HG03565 (cell line): ENCODE measurements at regions not wholly inside any gene's neighbourhood (a gene's known extent, or its start where the extent isn't known, plus 50 kb on each side); places are given as distances from the start of the nearest gene placed in this dataset.

Experiments used
- ATAC-seq: cut with Tn5 transposase; IDR thresholded peaks from one replicate; pipeline ENCODE4 v1.9.1; 2021; ENCODE audit warnings: mild to moderate bottlenecking, moderate library complexity; ENCODE audit not compliant: unreplicated experiment

DNA sequence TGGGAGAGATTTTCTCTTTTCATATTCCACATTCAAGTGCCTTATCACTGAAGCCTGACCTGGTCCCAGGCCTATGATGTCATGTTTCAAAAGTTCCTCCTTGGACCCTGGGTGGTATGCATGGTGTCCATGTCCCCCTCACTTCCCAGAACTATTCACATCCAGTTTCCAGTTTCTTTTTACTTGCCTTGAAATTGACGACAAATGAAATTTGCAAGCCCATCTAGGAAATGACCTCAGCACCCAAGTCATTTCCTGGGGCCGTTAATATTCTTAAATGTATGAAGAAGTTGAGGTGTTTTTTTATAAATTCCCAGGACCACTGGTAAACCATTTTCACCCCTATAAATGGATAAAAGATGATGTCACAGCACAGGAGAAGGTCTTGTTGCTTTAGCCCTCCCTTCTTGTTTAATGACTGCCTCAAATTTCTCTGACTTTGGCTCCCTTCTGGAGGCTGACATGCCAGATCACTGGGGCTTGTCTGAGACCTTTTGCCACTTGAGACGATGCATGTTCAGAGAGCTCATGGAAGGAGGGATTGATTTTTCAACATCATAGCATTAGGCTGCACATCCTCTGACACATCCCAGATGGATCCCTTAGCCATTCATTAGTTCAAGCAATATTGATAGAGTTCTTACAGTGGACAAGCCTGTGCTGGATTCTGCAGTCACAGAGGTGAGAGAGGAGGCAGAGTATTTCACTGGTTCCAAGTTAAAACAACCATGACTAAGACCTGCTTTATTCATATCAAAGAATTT lies 221.3 kb downstream of the PLPP3 start:
- ATAC-seq, result no peak

DNA sequence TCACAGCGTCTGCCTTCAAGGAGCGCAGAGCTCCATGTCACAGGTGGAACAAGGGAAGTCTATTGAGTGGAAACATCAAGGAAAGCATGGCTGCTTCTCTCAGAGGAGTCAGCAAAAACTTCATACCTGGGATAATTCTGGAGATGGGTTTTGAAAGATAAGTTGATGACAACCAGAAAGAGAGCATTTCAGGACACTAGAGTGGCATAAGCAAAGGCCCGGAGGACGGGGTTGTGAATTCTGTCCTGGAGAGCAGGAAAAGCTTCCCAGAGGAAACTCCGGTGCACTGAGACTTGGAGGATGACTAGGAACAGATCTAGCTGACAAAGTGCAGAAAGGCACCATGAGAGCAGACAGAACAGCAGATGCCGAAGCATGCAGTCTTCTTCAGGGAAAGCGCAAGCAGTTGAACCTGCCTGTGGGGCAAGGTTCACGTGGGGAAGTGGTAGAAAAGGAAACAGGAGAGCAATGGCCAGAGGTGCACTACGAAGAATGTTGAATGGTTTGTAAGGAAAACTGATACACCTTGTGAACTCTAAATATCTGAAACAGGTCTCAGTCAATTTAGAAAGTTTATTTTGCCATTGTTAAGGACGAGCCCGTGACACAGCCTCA lies 222.9 kb downstream of the PLPP3 start:
- ATAC-seq, result no peak

DNA sequence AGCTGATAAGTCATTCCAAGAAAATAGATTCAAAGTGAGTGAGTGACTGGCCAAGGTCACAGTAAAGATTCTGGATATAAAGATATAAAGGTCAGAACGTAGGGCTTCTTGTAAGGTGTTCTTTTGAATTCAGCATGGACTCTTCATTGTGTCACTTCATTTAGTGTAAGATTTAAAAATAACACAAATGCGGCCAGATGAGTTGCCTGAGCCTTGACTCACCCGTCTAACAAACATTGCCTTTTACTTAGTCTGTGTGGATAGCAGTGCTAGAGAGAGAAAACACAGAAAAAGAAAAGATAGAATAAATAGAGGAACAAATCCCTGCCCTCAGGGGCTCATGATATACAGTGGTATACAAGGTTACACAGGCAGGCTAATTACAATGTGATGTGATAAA lies 223.4 kb downstream of the PLPP3 start:
- ATAC-seq, result no peak

DNA sequence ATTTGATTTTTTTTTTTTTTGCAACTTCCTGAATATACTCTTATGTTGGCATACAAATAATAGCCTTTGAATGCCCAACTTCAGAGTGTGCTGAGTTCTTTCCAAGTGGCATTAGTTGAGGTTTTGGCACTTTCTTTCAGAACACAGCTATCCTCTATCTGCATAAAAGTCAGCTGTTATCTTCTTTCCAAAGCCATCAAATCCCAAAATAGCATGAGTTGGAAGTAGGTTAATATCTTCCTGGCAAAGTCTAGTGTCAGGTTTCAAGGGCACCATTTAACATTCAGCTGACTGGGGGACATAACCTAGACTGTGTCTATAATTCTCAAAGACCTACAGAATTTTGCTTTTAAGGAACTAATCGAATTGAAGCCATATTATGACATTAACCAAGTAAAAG lies 223.9 kb downstream of the PLPP3 start:
- ATAC-seq, result no peak

DNA sequence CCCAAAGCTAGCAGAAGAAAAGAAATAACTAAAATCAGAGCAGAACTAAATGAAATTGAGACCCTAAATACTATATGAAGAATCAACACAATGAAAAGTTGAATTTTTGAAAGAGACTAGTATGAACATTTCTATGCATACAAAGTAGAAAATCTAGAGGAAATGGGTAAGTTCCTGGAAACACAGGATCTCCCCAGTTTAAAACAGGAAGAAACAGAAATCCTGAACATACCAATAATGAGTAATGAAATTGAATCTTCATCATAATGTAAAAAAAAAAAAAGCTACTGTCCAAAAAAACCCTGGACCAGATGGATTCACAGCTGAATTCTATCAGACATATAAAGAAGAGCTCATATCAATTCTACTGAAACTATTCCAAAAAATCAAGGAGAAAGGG lies 233.5 kb downstream of the PLPP3 start:
- no peak for ATAC-seq

DNA sequence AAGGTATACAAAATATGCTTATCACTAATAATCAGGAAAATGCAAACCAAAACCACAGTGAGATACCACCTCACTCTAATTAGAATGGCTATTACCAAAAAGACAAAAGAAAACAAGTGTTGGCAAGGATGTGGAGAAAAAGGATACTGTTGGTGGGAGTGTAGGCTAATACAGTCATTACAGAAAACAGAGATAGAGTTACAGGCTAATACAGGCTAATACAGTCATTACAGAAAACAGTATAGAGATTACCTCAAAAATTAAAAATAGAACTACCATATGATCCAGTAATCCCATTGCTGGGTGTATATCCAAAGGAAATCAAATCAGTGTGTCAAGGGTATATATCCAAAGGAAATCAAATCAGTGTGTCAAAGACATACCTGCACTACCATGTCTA lies 238.4 kb downstream of the PLPP3 start:
- no peak for ATAC-seq

DNA sequence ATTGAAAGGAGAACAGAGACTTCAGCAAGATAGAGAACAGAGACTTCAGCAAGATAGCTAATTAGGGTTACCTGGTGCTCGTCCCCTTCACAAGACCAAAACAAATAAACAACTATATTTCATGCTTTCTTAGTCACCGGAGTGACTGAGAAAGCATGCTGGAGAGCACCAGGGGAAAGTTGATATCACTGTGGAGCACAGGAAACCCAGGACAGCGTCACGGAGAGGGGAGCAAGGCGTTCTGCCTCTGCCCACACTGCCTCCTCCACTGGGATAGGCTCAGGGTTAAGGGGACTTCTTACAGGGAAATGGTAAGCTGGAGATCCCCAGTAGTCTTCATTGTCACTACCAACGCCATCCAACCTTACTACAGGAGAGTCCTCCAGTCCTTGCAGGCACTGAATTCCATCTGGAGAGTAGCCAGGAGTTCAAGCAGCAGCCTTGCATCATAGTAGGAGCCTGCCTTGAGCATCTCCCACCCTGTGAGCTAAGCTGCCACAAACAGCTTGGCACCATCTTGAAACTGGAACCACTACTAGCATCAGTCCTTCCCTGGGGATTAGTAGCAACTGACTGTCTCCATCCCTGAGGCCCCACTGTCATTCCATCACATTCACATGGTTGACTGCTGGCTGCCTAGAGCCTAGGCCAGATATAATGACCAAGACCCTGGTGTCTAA lies 239.4 kb downstream of the PLPP3 start:
- ATAC-seq, result no peak

DNA sequence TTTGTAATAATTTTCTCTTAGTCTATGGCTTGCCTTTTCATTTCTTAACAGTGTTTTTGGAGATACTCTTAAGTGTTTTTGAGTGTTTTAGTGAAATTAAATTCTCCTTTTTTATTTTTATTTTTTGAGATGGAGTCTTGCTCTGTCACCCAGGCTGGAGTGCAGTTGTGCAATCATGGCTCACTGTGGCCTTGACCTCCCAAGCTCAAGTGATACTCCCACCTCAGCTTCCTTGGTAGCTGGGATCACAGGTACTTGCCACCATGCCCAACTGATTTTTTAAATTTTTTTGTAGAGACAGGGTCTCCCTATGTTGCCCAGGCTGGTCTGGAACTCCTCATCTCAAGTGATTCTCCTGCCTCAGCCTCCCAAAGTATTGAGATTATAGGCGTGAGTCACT lies 240.3 kb downstream of the PLPP3 start:
- no peak for ATAC-seq

DNA sequence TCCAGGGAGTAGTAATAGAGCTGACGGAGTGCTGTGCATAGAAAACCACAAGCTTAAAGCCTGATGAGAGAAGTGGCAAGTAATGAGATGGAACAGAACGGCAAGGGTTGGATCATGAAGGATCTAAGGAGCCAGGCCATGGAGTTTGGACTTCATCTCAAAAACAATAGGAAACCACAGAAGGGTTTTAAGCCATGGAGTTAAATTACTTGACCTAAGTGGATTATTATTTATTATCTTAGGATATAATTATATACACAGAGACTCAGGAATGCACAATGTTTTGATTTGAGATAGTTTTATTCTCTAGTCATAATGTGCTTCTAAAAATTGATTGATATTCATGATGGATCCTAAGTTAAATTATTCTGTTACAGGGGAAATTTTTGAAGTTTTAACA lies 242.4 kb downstream of the PLPP3 start:
- no peak for ATAC-seq

DNA sequence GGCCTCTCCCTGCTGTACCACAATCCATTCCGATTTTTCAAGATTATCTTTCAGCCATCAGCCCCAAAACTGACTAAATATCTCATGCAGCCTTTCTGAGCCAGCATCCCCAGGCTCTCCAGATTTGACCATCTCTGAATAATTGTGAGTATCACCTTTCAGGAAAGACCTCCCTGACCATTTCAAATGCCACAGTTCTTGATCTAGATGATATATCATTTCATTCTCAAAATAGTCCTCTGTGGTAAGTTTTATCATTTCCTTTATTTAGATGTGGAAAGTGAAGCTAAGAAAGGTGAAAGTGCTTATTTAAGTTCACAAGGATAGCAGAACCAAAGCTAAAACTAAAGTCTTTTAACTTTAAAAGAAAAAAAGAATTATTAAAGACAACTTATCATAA lies 244.0 kb downstream of the PLPP3 start:
- ATAC-seq, result no peak

DNA sequence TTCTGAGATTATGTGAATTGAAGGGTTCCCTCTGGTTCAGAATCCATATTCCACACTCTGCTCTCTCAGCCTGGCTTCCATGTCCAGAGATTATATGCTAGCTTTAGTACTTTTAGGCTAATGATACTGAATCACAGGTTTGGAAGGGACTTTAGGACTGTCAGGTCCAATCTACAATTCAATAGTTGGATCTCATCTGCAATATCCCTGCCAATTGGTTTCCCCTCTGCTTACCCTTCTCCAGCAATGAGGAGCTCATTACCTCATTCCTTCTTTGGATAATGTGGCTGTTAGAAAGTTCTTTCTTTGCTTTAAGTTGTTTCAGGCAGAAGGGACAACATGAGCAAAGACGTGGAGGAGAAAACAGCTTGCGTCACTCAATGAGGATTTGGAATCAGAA lies 245.3 kb downstream of the PLPP3 start:
- no peak for ATAC-seq

DNA sequence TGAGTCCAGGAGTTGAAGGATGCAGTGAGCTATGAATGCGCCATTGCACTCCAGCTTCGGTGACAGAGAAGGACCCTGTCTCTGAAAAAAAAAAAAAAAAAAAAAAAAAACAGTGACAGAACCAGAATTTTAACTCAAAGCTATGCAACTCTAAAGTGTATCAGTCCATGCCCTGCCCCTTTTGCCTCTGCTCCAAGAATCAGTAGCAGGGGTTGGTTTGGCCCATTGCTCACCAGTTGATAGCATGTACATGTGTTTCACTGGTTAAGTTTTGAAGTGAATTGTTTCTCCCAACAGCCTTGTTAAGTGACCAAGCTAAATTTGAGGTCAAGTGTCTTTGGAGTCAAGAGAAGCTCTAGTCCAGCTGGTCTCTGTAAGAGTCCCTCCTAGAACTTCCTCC lies 245.9 kb downstream of the PLPP3 start:
- ATAC-seq, result no peak

DNA sequence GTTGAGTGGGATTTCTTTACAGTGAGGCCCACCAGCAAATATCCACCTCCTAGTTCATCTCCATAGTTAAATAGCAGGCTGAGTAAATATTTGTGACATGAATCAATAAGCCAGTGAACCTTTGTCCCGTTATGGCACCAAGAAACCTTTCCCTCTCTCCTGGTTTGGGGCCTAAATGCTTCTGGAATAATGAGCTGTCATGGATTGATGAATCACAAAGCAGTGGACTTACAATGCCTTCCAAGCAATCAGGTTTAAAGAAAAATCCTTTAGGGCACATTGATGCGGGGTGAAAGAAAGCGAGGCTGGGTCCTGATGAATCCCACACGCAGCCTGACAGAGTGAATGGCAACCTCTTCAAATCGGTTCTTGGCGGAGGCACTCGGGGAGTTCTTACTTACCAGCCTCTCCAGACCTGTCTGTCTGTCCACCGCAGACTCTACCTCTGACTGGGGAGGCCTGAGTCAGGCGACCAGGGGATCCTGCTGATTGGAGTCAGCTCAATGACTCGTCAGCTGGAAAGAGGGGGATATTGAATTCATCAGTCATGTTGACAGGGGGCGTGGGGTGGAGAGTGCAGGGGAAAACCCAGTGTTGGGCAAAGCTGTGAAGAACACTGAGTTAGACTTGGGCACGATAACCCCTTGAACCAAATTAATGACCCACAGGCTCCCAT lies 247.3 kb downstream of the PLPP3 start:
- no peak for ATAC-seq

DNA sequence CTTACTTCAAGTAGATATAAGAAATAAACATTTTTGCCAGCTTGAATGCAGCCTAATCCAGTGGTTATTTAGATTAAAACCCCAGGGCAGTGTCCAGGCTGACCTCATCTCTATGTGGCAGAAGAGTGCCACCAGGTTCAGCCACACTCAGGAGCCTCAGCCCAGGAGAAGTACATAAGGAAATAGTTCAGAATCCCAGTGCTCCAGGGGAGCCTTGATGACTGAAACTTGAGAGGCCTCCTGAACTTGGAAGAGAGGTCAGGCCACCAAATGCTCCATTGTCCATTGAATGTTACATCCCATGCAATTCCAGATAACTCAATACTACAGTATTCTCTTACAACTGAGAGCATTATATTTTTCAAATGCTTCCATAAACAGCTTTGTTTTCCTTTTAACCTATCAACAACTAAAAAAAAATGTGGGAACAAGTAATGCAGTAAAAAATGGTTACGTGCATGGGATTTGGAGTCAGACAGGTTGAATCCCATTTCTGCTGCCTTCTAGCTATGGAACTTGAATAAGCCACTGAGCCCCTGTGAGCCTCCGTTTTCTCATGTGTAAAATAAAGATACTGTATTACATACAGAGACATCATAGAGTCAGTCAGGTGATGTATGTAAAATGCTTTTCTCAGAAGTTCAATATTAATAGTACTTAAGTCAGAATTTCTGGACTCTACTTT lies 248.0 kb downstream of the PLPP3 start:
- no peak for ATAC-seq

DNA sequence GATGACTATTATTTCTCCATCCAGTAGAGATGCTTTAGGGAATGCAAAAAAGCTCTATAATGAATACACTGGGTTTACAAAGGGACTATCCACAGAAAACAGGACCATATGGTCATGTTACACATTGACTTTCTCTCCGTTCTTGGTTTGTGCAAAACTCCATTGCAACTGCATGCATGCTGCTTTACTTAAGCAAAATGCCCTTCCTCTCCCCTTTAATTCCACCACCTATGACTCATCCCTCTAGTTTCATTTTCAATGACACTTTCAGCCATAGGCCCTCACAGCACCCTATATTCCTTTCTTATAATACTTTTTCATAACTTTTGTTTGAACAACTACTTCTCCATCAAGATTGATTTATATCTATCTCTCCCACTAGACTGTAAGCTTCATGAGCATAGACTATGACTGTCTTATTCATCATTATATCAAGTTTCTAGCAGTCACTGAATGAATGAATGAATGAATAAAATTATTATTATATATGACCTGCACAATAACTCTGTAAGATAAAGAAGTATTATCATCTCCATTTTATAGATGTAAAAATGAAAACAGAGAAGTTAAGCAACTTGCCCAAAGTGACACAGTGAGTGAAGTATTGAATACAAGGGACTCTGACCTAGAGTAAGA lies 248.9 kb downstream of the PLPP3 start:
- peak; percentile 96 for ATAC-seq

DNA sequence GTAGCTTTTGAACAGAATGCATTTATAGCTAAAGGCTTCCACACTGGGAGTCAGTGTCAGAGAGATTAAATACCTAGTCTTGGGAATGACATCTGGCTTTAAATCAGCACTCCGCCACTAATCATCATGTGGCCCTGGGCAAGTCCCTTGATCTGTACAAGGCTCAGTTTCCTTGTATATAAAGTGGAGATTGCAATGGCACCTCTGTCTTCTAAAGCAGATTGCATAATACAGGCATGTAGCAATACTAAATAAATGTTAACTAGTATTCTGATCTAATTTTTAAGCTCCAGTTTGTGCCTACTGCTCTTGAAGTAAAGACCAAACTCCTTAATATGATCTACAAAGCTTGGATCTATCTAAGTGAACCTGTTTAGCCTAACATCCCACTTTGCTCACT lies 249.4 kb downstream of the PLPP3 start:
- no peak for ATAC-seq

DNA sequence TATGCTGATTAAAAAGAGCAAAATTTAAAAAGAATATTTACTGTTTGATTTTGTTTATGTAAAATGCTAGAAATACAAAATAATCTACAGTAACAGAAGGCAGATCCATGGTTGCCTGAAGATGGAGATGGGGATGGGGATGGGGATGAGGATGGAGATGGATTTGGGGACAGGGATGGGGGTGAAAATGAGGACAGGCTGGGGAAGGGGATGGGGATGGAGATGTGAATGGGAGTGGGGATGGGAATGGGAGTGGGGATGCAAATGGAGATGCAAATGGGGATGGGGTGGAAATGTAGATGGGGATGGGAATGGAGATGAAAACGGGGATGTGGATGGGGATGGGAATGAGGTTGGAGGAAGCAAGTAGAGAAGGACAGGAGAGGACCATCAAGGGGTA lies 252.2 kb downstream of the PLPP3 start:
- no peak for ATAC-seq

DNA sequence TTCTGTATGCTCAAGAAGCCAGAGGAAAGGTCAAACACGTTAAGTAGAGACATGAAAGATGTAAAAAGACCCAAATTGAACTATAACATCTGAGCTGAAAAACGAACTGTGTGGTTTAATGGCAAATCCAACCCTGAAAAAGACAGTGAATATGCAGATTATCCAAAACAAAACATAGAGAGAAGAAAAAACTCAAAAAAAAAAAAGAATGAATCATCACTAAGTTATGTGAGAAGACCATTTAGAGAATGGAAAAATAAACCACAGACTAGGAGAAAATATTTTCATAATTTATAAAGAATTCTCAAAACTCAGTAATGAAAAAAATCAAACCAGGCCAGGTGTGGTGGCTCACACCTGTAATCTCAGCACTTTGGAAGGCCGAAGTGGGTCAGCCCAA lies 253.3 kb downstream of the PLPP3 start:
- no peak for ATAC-seq

DNA sequence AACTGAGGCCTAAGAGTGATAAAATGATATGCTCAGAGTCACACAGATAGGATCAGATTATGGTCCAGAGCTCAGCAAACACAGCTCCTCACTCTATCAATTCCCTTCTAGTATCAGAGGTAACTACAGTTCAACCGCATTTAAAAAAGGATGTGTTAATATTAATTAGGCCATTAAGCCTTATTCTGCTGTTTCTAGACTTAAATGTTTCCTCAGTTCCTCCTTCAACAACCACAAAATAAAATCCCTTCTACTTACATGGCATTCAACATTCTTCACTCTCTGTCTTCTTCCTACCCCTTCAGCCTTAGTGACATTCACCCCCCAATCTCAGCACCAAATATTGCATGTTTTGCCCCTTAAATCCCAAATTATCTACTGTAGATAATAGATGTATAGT lies 254.9 kb downstream of the PLPP3 start:
- no peak for ATAC-seq

DNA sequence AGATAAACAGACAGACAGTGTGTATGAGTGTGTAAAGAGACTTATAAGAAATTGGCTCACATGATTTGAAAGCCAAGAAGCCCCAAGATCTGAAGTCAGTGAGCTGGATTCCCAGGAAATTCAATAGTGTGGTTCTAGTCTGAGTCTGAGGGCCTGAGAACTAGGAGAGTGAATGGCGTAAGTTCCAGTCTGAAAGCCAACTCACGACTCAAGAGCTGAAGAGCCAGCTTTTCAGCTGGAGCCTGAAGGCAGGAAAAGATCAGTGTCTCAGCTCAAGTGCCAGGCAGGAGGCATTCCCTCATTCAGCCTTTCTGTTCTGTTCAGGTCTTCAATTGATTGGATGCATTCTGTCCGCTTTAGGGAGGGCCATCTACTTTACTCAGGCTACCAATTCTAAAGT lies 257.2 kb downstream of the PLPP3 start:
- no peak for ATAC-seq

DNA sequence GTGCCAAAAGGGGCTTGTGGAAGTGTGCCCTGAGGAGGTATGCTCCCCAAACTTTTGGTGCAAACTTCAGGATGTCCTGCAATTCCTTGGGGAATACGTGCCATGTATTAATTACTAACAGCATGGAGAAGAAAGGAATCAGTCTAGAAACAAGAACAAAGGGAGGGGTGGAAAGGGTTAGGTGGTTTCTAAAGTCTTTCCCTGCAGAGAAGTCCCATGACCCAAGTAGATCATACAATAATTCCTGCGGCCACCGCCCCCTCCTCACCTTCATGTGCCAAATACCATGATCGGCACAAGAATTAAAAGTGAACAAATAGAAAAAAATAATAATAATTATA lies 258.2 kb downstream of the PLPP3 start:
- ATAC-seq, result no peak
